B cell (primary cell): ENCODE measurements at regions not wholly inside any gene's neighbourhood (a gene's known extent, or its start where the extent isn't known, plus 50 kb on each side); places are given as distances from the start of the nearest gene placed in this dataset.
"Not testable (repeated sequence)": the region's sequence is repeated elsewhere in the genome, so short reads cannot be mapped to it uniquely, and the experiment has no call there.

Source experiments
- ATAC-seq: fragments of 200-7000 bp; cut with Tn5 transposase; one replicate; pipeline ENCODE4 v1.10.0; 2021; ENCODE audit warnings: low read depth, mild to moderate bottlenecking, moderate number of reproducible peaks, moderate library complexity
- CTCF ChIA-PET: fragments of 350-600 bp; sonication (Branson Sonifier 250); formaldehyde crosslinking; loops from one replicate; lab custom pipeline; 2021; ENCODE audit warnings: antibody characterized with exemption, inconsistent platforms; lab: Charles Lee
- POLR2A ChIA-PET: fragments of 350-600 bp; sonication (Branson Sonifier 250); formaldehyde crosslinking; loops from one replicate; lab custom pipeline; 2021; ENCODE audit warnings: antibody characterized with exemption; lab: Charles Lee
- DNase-seq: peaks from one replicate; pipeline ENCODE4 v3.0.0; 2013
- H2AFZ ChIP-seq: 2 replicates; pipeline ENCODE4 v1.6.1; 2012; ENCODE audit warnings: mild to moderate bottlenecking, low read depth, low read length; ENCODE audit not compliant: insufficient read depth, poor library complexity, severe bottlenecking
- H3K27ac ChIP-seq, 2 donors: 1 replicate in 1 of 2; 2 replicates in 1 of 2; pipeline ENCODE4 v1.5.1; 2012 to 2013; ENCODE audit warnings: low read length in 2 of 2, mild to moderate bottlenecking in 2 of 2, moderate library complexity in 1 of 2
- H3K27me3 ChIP-seq, 4 experiments: fragments of 200-600 bp in 1 of 4; sonication (generic) in 1 of 4; replicated peaks in 1 of 4; 1 replicate in 2 of 4; 2 replicates in 2 of 4; pipeline versions ENCODE4 v1.6.1 to v1.7.0; 2013 to 2016; ENCODE audit warnings: low read length in 3 of 4, mild to moderate bottlenecking in 2 of 4, mixed read lengths in 1 of 4, moderate library complexity in 1 of 4; ENCODE audit not compliant: insufficient read depth in 4 of 4, control insufficient read depth in 3 of 4; ENCODE audit errors: control extremely low read depth in 1 of 4
- H3K36me3 ChIP-seq, 2 experiments: replicated peaks in 1 of 2; 1 replicate in 1 of 2; 2 replicates in 1 of 2; pipeline versions ENCODE4 v1.6.1 to v1.7.1; 2013; ENCODE audit warnings: low read length in 1 of 2; ENCODE audit not compliant: insufficient read depth in 2 of 2, control insufficient read depth in 1 of 2; ENCODE audit errors: control extremely low read depth in 1 of 2, extremely low read depth in 1 of 2
- H3K4me1 ChIP-seq, 2 donors: fragments of 200-600 bp in 1 of 2; sonication (generic) in 1 of 2; 1 replicate in 1 of 2; 2 replicates in 1 of 2; pipeline versions ENCODE4 v1.5.1 to v1.6.1; 2013 to 2017; ENCODE audit warnings: low read length in 2 of 2; ENCODE audit not compliant: control insufficient read depth in 2 of 2, insufficient read depth in 2 of 2
- H3K4me2 ChIP-seq: replicated peaks from 2 replicates; pipeline ENCODE3; 2012; ENCODE audit warnings: mild to moderate bottlenecking, low read depth, low read length; ENCODE audit not compliant: poor library complexity, severe bottlenecking
- H3K4me3 ChIP-seq, 5 experiments: fragments of 200-600 bp in 1 of 5; sonication (generic) in 1 of 5; 1 replicate in 3 of 5; 2 replicates in 2 of 5; pipeline versions ENCODE4 v1.5.1 to v1.7.0; 2011 to 2016; ENCODE audit warnings: low read length in 4 of 5, mild to moderate bottlenecking in 4 of 5, low read depth in 2 of 5, control low read depth in 1 of 5, moderate library complexity in 1 of 5; ENCODE audit not compliant: insufficient read depth in 1 of 5; ENCODE audit errors: control extremely low read depth in 1 of 5, extremely low read depth in 1 of 5
- H3K79me2 ChIP-seq: fragments of 200-600 bp; sonication (generic); one replicate; pipeline ENCODE4 v1.6.0; 2016; ENCODE audit warnings: low read length; ENCODE audit not compliant: control insufficient read depth, insufficient read depth
- H3K9ac ChIP-seq: fragments of 200-600 bp; sonication (generic); 2 replicates; pipeline ENCODE4 v1.6.1; 2017; ENCODE audit warnings: mild to moderate bottlenecking, low read length, moderate library complexity
- H3K9me3 ChIP-seq, 3 donors: one replicate each; pipeline versions ENCODE4 v1.6.1 to v1.7.1; 2013; ENCODE audit warnings: low read length in 2 of 3; ENCODE audit not compliant: control insufficient read depth in 2 of 3, insufficient read depth in 1 of 3; ENCODE audit errors: control extremely low read depth in 1 of 3
- H4K20me1 ChIP-seq: 2 replicates; pipeline ENCODE4 v1.6.0; 2012; ENCODE audit warnings: mild to moderate bottlenecking, low read length; ENCODE audit not compliant: insufficient read depth, control insufficient read depth, poor library complexity, severe bottlenecking
- H3K27ac Mint-ChIP-seq: one replicate; pipeline ENCODE4 v1.8.0; 2021; ENCODE audit warnings: mixed read lengths
- H3K27me3 Mint-ChIP-seq: one replicate; pipeline ENCODE4 v1.8.0; 2021; ENCODE audit warnings: mixed read lengths
- H3K4me1 Mint-ChIP-seq: one replicate; pipeline ENCODE4 v1.8.0; 2021; ENCODE audit warnings: mixed read lengths
- H3K4me3 Mint-ChIP-seq: one replicate; pipeline ENCODE4 v1.8.0; 2021; ENCODE audit warnings: mixed read lengths
- H3K9me3 Mint-ChIP-seq: one replicate; pipeline ENCODE4 v1.8.0; 2022; ENCODE audit warnings: mixed read lengths; ENCODE audit not compliant: insufficient read depth
- EZH2 ChIP-seq: IDR thresholded peaks from 2 replicates; pipeline ENCODE4 v1.6.1; 2012; ENCODE audit warnings: borderline replicate concordance, low read depth, mild to moderate bottlenecking, moderate library complexity, low read length; ENCODE audit not compliant: insufficient read depth, poor library complexity, severe bottlenecking
- WGBS: methylation state at CpG from one replicate; pipeline ENCODE4 v1.1.5; 2013; ENCODE audit warnings: missing lambda C conversion rate; ENCODE audit not compliant: insufficient coverage; 5-methylcytosine and 5-hydroxymethylcytosine counted together
- intact Hi-C: fragments of 100-400 bp; cut with micrococcal nuclease; formaldehyde crosslinking; loops from one replicate; pipeline ENCODE4 v1.10.0; 2022
- TF ChIP-seq, protein P1 (sequence below): fragments of 200-600 bp; IDR thresholded peaks from one replicate; pipeline ENCODE4 v1.8.0; 2022; ENCODE audit warnings: antibody characterized with exemption, mild to moderate bottlenecking

DNA sequence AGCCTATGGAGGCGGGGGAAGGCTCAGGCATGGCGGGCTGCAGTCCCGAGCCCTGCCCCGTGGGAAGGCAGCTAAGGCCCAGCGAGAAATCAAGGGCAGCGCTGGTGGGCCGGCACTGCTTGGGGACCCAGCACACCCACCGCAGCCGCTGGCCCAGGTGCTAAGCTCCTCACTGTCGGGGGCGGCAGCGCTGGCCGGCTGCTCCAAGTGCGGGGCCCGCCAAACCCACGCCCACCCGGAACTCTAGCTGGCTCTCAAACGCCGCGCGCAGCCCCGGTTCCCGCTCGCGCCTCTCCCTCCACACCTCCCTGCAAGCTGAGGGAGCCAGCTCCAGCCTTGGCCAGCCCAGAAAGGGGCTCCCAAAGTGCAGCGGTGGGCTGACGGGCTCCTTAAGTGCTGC is 174.0 kb downstream of the LY86 start:
- H3K9me3 Mint-ChIP-seq, H3K4me2 ChIP-seq, H3K9ac ChIP-seq, DNase-seq, H3K27ac ChIP-seq, intact Hi-C loops, POLR2A ChIA-PET, ATAC-seq, H3K27ac Mint-ChIP-seq, H3K4me3 Mint-ChIP-seq, H3K9me3 ChIP-seq, H3K79me2 ChIP-seq, H3K36me3 ChIP-seq, H2AFZ ChIP-seq, H3K27me3 Mint-ChIP-seq, H3K4me3 ChIP-seq, H3K27me3 ChIP-seq, H4K20me1 ChIP-seq: not testable (repeated sequence)
- 100% methylated on average over 8 of the region's 27 CpGs for WGBS
- CTCF ChIA-PET: interaction anchor here (4.3 kb wide), 1 partner anchor 476 kb away, joined by 34 read pairs; no protein-coding TSS in a partner anchor
- peaks cover 17% of the 10 kb centered on the region for H3K4me1 Mint-ChIP-seq
- peaks cover 13 to 16% of the 10 kb centered on the region in 2 donors for H3K4me1 ChIP-seq

DNA sequence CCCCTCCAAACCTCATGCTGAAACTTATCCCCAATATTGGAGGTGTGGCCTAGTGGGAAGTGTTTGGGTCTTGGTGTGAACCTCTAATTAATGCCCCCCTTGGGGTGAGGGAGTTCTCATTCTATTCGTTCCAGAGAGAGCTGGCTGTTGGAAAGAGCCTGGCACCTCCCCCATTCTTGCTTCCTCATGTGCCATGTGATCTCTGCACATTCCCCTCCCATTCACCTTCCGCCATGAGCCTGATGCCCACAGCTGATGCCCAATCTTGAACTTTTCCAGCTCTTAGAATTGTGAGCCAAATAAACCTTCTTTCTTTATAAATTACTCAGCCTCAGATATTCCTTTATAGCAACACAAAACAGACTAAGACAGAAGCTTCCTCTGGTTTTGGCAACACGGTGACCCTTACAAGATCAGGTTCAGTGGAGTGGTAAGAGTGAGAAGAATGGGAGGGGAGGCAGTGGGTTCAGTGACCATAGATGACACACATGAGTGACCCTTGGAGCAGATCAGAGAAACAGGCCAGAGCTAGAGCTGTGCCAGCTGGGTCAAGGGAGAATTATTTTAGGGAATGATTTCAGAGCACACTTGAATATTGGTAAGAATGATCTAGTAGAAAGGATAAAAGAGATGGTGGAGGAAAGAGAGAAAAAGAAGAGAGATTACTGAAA is 176.4 kb downstream of the LY86 start:
- H3K4me2 ChIP-seq: no peak overlapping the region
- ATAC-seq (no peak), DNase-seq (no peak)
- Mint-ChIP-seq H3K27me3 (no peaks in the 10 kb centered on the region), H3K4me1 (peaks cover 4% of the 10 kb centered on the region), H3K4me3 (no peak overlapping the region), H3K9me3 (no peaks in the 10 kb centered on the region), H3K27ac (no peak overlapping the region)
- H3K9me3 ChIP-seq: no peaks in the 10 kb centered on the region
- intact Hi-C loops: no loop called here
- ChIA-PET POLR2A (no interaction called here), CTCF (interaction anchor here (1.1 kb wide), 1 partner anchor 8 kb away, joined by 4 read pairs; no protein-coding TSS in a partner anchor)
- H3K4me1 ChIP-seq: peaks cover 3 to 4% of the 10 kb centered on the region in 2 donors
- H3K27me3 ChIP-seq: no peaks in the 10 kb centered on the region
- H3K36me3 ChIP-seq: no peaks in the 10 kb centered on the region
- no peaks in the 10 kb centered on the region for H4K20me1 ChIP-seq
- no peak overlapping the region for H3K9ac ChIP-seq
- no peak overlapping the region for H3K27ac ChIP-seq
- H2AFZ ChIP-seq: no peak overlapping the region
- TF ChIP-seq, protein P1, sequence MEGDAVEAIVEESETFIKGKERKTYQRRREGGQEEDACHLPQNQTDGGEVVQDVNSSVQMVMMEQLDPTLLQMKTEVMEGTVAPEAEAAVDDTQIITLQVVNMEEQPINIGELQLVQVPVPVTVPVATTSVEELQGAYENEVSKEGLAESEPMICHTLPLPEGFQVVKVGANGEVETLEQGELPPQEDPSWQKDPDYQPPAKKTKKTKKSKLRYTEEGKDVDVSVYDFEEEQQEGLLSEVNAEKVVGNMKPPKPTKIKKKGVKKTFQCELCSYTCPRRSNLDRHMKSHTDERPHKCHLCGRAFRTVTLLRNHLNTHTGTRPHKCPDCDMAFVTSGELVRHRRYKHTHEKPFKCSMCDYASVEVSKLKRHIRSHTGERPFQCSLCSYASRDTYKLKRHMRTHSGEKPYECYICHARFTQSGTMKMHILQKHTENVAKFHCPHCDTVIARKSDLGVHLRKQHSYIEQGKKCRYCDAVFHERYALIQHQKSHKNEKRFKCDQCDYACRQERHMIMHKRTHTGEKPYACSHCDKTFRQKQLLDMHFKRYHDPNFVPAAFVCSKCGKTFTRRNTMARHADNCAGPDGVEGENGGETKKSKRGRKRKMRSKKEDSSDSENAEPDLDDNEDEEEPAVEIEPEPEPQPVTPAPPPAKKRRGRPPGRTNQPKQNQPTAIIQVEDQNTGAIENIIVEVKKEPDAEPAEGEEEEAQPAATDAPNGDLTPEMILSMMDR: no peak
- TF ChIP-seq EZH2: no peak
- H3K79me2 ChIP-seq: no peaks in the 10 kb centered on the region
- H3K4me3 ChIP-seq: no peak overlapping the region
- 47% methylated on average over 3 of the region's 3 CpGs for WGBS
